ENCODE measurements at regions not wholly inside any gene's neighbourhood (a gene's known extent, or its start where the extent isn't known, plus 50 kb on each side); places are given as distances from the start of the nearest gene placed in this dataset.
A peak's percentile ranks its signal among the peaks of the same experiment; 100 is the strongest.
"Not testable (repeated sequence)": the region's sequence is repeated elsewhere in the genome, so short reads cannot be mapped to it uniquely, and the experiment has no call there.

DNA sequence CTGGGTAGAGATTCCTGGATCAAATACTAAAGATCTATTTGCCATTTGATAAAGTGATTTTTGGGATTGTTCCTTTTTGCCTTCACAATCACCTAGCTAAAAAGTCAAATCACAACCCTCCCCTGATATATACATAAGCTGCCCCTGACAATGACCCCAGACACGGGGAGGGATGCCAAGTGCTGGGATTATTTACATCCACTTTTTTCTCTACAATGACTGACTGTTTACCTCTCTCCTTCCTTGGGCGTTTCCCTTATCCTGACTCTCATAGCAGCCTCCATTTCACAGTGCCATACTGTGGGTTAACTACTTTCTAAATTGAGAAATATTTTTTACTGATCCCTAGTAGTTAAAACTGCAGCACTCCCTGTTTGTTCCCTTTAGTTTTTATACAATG, 150.8 kb upstream of the TMEM170B start:
- no peak for DNase-seq (ENCODE audit: low read depth in 3 of 3, low spot score in 1 of 3)

DNA sequence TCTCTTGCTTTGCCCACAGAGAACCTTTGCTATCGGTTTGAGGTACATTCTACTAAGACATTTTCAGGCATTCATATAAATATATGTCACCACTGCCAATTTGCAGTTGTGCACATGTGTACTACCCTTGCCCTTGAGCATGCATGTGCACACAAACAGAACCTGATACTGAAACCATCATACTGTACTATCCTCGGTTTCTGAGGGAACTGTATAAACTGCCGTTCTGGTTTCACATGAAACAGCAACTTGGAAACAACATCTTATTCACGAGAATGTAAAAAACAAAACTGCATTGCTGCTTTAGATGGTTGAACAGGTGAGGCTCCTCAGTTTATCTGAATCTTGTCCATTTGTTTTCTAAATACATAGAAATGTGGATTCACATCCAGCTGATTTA, 151.2 kb upstream of the TMEM170B start:
- DNase-seq (ENCODE audit: low read depth in 3 of 3, low spot score in 1 of 3): no peak

DNA sequence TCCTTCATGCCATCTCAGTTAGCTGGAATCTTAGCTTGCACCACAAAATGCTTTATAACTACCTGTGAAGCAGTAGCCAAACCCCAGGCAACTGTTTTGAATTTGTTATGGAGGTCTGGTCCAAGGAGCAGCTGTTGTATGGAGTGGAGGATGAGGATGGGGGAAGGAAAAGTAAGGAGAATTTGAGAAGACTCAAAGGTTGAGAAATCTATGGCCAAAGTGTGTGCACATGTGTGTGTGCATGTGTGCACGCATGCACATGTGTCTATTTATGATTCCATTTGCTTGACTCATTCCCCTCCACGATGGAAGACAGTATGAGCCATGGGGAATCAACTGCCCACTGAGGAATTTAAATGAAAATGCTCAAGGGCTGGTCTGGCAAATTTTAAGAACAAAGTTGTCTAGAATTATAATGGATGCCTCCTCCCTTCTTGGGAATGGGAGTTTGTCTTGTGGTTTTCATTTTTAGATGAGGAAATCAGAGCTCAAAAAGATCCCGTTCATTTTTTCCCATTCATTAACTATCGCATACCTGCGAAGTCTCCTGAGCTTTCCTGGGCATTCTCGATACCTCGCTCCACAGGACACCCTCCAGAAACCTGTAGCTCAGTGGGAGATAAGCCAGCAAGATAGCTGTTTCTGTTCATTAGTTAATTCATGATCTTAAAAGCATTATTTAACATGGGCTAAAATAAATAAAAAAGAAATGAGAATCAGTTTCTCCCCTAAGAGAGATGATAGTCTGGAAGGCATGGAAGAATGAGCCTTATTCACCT, 152.3 kb upstream of the NEDD9 start:
- DNase-seq (ENCODE audit: low read depth in 3 of 3, low spot score in 1 of 3): no peak

DNA sequence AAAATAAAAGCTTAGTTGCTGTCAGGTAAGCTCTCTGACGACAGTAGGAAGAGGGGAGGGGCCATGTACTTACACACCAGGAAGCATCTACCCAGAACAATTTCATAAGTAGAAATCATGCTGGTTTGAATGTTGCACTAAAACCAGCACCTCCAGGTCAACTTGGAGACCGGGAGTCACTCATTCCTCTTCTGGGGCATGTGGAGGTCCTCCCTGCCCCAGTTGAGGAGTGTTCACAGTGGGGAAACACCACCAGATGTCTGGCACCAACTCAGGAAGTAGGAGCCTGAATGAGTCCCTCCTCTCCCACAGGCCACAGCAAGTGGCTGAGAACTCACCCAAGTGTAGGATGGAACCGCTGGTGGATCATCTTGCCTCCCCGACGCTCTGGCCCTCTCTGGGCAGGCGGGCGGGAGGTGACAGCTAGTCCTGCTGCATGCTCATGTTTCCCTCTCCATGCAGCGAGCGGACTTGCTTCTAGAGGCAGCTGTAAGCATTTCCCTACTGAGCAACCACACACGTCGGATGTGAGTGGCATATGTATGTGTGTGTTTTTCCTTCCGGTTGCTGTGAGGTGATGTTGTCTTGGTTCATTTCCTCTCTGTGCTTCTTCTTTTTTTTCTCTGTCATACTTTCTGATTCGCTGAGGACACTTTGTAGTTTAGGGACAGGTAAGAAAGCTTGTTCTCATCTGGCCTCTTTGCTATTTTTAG, 149.5 kb upstream of the NEDD9 start:
- DNase-seq (ENCODE audit: low read depth in 3 of 3, low spot score in 1 of 3): peak; percentile 29 to 52 (median 30)

DNA sequence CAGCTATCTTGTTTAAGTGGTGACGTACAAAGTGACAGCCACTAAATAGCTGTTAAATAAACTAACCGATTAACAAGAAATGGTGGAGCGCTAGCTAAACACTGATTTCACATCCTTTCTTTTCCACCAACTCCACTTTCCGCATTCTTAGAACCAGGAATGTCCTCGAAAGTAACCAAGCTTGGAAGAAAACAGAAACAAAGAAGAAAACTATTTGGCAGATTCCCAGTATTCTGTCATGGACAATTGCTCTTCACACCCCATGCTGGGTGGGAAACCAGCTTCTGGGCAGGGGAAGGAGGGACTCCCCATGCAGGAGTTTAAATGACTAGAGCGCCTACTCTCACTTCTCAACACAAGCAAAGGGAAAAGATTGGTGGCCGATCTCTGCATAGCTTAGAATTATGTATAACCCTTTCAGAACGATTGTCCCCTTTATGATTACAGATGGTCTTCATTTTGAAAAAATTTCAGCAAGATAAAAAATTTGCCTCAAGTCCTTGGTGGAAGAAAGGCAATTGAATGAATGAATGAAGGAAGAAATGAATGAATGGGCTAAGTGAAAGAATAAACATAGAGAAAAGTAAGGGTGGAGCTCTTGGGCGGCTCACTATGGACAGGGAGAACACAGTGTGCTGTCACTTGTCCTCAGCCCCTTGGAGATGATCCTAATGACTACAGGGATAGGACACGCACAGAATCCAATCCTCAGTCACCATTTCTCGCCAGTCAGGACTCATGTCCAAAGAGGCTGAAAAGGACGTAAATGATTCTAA, 148.7 kb upstream of the NEDD9 start:
- no peak for DNase-seq (ENCODE audit: low read depth in 3 of 3, low spot score in 1 of 3)

DNA sequence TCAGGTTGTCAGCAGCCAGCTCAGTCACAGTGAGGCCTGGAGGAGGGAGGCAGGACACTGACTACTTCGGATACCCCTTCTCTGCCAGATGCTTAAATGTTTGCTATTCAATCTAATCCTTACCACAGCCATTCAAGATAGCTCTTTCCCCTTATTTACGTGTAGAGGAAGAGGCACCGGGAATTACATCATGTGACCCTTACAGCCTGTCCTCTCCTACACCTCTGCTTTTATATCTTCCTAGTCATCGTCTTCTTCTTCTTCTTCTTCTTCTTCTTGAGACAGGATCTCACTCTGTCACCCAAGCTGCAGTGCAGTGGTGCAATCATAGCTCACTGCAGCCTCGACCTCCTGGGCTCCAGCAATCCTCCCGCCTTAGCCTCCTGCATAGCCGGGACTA, 148.1 kb upstream of the NEDD9 start:
- no peak for DNase-seq (ENCODE audit: low read depth in 3 of 3, low spot score in 1 of 3)

DNA sequence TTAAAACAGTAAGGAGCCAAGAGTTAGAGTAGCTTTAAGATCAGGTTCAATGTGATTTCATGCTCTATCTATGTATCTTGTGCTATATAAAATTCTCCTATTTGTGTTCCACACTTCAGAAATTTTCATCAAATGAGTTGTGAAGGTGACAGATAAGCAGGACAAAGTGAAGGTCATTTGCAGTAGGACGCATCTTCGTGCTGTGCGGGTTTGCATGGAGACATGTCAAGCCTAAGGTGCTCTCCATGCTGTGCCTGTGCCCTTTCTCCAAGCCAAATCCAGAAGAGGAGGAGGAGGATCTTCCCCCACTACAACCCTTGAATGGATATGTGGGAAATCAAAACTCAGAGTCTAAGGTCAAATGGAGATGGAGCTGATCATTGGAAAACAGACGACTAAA, 147.3 kb upstream of the NEDD9 start:
- DNase-seq (ENCODE audit: low read depth in 3 of 3, low spot score in 1 of 3): no peak

DNA sequence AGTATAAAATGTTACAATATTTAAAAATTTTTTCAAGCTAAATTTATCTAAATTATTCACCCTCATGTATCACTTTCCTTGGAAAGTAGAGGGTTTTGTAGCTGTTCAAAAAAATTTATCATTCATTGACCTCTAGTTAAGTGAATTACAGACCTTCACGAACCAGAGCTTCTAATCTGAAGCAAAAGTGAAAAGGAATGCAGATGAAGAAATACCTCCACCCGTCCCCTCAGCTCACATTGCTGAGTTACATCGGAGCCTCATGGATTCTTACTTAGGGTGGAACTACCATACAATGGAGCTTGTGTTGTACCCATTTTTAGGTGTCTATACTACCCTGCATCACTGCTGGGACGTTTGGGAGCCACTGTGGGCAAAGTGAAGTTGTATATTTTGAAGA, 146.2 kb upstream of the NEDD9 start:
- DNase-seq (ENCODE audit: low read depth in 3 of 3, low spot score in 1 of 3): no peak

DNA sequence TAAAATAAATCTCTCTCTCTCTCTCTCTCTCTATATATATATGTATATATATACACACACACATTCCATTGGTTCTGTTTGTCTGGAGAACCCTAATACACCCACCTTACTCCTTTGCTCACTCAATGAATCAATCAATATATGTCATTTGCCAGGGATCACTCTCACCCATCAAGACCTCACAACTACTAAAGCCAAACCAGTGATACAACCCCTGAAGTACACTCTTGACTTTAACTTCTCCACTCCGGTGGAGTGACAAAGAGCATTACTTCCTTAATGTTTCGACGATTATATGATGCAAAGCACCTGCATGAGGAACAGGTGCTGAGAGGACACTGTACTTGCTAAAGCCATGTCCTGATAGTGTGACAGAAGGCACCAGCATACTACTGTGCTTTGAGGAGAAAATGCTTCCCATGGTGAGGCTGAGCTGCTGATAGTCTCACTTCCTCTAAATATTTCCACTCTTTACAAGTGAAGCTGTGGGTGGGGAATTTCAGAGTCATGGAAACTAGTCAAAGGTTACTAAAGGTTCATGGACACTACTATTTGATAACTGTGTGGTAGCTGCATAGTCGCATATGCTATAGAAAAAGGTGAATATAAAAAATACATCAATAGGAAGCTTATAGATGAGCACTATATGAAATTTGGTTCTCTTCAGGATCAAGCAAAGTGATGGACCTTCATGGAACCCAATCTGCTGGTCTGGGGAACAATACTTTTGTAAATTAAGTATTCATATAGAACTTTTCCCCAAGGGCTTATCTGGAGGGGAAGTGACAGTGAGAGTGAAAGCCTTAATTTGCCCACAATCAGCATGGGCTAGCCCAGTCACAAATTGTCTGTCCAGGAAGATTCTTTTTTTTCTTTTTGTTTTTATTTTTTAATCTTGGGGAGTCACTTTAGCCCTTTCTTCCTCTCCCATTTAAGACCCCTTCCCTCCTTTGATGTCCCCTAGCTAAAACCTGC, 141.9 kb upstream of the NEDD9 start:
- DNase-seq (ENCODE audit: low read depth in 3 of 3, low spot score in 1 of 3): no peak

DNA sequence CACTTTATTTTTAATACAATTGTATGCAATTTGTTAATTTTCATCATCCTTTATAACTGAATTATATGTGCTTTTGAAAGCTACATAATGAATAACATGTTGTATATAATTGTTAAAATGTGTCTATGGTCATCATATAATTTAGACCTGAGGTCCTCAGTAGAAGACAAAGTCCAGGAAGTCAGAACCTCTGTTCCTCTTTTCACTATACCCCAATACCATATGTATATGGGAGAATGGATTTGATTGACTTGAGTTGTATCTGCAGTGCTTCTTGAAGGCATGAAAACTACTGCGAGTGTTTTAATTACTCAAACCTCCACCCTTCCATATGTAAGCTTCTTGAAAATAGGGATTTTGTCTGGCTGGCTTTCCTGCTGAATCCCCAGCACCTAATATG, 140.7 kb upstream of the NEDD9 start:
- DNase-seq (ENCODE audit: low read depth in 3 of 3, low spot score in 1 of 3): no peak

DNA sequence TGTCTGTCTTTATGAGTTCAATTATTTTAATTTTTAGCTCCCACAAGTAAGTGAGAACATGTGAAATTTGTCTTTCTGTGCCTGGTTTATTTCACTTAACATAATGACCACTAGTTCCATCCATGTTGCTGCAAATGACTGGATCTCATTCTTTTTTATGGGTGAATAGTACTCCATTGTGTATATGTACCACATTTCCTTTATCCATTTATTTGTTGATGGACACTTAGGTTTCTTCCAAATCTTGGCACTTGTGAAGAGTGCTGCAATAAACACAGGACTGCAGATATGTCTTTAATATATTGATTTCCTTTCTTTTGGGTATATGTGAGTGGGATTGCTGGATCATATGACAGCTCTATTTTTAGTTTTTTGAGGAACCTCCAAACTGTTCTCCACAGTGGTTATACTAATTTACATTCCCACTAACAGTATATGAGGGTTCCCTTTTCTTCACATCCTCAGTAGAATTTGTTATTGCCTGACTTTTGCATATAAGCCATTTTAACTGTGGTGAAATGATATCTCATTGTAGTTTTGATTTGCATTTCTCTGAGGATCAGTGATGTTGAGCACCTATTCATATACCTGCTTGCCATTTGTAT, 139.8 kb upstream of the NEDD9 start:
- DNase-seq (ENCODE audit: low read depth in 3 of 3, low spot score in 1 of 3): not testable (repeated sequence)

DNA sequence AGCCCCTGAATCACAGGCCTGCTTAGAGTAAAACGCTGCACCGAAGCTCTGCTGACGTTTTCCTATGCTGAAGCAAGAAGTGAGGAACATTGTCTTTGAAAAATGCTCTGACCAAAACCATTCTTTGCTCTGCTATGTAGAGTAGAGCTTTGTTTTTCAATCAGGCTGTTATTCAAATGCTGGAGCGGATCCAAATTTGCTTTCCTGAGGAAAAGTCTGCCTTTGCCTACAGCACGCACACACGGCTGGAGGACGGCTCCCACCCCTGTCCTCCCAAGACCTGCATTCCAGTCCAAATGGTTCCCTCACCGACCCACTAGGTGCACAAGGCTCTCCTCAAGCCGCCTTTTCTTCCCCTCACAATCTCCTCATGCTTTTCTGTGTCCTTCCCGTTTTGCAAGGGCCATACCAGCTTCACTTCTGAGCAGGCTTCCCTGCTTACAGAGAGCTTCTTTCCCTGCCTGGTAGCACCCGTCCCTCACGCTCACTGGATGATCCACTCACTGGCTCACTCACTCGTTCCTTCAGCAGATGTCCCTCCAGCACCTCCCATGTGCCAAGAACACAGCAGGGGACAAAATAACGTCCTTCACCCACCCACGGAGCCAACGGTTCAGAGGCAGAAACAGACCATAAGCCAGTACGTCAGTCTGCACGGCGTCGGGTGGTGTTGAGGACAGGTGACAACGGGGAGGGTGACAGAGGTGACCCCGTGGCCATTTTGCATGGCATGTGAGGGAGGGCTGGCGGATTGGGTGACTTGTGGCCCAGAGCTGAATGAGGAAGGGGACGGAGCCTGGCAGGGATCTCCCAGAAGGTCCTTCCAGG, 137.9 kb upstream of the NEDD9 start:
- no peak for DNase-seq (ENCODE audit: low read depth in 3 of 3, low spot score in 1 of 3)

DNA sequence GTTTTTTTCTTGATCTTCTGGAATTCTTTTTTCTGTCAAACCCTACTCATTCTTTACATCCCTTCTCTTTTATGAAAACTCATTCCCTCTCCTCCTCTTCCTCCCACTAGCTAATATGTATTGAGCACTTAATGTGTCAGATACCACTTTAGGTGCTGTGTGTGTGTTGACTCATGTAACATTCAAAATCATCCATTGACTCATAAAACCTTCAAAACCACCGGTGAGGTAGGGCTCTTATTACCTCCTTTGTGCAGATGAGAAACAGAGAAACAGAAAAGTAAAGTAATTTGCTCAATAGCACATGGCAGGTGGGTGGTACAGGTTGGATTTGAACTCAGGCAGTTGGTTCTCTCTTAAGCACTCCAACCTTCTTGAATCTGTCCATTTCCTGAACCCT, 136.3 kb upstream of the NEDD9 start:
- no peak for DNase-seq (ENCODE audit: low read depth in 3 of 3, low spot score in 1 of 3)

DNA sequence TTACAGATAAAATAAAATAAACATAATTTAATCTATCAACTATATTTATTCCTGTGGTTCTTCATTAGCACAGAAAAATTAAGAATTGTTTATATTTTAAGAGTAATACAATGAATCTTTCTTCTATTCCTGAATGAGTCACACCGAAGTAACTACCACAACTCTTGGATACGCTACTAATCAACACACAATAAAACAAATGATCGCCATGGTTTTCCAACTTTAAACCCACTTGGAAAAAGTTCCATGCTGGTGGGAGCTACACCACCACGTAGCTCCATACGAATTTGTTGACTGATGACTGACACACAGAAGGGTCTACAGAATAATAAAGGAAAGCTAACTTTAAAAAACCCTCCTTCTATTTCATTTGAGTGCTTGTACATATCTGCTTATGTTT, 135.8 kb upstream of the NEDD9 start:
- DNase-seq (ENCODE audit: low read depth in 3 of 3, low spot score in 1 of 3): no peak

DNA sequence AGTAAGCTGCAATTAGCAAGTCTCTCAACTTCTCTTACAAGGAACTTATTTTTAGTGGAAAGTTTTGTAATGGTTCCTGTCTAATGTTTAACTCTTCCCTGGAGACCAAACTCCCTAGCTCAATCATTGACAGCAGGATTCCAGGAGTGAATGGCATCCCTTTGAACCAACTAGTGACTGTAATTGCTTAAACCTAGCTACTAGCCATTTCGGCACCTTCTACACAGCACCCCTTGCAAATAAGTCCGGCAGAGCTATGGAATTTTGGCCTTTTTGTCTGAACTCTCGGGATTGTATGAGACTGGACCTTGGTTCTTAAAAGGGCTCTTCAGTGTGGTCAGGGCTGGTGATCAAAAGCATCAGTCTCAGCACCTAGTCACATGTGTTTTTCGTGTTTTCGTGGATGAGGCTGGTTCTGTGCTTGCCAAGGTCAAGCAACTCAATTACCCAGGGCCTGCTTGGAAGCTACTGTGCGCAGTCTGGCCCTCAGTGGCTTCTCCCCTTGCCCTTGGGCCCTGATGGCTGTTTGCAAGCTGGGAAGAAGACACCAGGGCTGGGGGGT, 135.3 kb upstream of the NEDD9 start:
- DNase-seq (ENCODE audit: low read depth in 3 of 3, low spot score in 1 of 3): no peak

DNA sequence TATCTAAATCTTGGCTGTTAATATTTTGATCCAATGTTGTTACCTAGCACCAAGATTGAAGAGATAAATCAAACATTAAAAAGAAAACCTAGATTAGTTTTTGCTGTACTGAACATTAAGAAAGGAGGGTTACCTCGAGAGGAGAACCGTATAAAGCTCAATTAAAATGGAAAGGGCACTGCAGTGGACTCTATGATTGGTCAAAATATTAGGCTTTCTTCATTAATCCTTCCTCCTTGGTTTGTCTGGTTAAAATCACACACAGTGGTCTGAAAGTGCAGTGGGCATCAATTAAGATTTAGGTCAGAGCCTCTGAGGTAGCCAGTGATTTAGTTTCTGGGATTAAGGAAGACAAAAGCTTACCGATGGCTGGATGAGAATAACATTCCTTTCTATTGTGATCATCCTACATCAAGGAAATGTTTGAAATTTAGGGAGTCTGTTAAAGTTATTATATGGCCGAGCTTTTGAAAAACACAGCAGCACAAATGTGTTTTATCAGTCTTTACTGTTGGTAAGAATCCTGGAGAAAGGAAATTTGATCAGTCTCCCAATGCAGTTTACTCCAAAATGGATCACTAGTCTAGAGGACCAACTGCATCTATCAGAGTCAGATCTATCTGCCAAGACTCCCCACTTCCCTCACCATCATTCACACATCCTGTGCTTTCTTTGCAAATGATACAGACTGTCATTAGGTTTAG, 134.6 kb upstream of the NEDD9 start:
- DNase-seq (ENCODE audit: low read depth in 3 of 3, low spot score in 1 of 3): no peak

DNA sequence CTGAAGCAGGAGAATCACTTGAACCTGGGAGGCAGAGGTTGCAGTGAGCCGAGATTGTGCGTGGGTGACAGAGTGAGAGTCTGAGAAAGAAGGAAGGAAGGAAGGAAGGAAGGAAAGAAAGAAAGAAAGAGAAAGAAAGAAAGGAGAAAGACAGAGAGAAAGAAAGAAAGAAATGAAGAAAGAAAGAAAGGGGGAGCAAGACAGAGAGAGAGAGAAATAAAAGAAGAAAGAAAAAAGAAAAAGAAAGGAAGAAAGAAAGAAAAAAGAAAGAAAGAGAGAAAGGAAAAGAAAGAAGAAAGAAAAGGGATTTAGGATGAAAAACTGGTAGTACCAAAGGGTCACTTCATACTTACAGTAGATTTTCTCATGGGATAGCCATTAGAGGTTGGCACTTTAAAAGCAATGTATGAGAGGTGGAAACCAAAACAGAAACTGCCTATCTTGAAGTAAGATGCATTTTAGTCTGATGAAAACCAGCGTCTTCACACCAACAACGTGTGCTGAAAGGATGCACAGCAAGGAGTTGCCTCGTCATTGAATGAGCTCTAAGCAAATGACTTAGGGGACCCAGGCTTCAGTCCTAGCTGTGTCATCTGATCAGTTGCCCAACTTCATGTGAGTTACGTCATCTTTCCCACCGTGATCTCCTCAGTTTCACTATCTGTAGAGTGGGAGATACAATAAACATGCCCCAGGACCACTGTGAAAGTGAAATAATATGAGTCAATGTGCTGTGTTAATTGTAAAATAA, 133.9 kb upstream of the NEDD9 start:
- no peak for DNase-seq (ENCODE audit: low read depth in 3 of 3, low spot score in 1 of 3)

DNA sequence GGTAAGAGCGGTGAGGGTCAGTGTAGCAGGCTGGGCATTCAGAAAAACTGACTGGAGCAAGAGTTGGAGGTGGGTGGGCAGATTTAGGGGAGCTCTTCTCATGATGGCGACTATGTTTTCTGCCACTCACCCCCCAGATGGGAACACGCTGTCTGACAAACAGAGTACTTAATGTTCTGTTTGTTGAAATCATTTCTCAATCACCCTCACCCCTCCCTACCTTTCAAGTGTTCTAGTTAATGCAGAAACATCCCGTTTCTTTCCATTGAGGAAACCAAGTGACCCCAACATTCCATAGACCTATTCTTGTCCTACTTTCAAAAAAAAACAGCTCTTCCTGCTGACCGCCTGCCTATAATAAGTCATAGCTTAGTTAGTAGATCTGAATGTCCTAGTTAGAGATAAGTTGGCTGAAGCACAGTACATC, 132.5 kb upstream of the NEDD9 start:
- DNase-seq (ENCODE audit: low read depth in 3 of 3, low spot score in 1 of 3): no peak
